ENCODE measurements at regions not wholly inside any gene's neighbourhood (a gene's known extent, or its start where the extent isn't known, plus 50 kb on each side); places are given as distances from the start of the nearest gene placed in this dataset.

DNA sequence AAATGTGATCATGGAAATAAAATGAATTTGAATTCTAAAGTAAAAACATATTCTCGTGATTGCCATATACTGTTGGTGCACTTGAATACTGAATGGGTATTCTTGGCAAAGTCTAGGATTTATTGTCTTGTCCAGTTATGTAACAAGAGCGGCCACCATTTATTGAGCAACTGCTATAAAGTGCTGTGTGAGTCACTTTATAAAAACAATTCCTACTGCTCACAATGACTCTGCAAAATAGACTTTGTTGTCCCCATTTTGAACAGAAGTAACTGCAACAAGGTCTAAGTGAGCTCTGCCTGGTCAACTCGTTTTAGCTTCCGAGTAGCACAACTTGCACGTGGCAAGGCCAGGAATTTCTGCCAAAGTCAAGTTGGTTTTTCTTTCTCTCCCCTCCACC lies 995.6 kb upstream of the FANCL start:
- TF ChIP-seq, protein P1, sequence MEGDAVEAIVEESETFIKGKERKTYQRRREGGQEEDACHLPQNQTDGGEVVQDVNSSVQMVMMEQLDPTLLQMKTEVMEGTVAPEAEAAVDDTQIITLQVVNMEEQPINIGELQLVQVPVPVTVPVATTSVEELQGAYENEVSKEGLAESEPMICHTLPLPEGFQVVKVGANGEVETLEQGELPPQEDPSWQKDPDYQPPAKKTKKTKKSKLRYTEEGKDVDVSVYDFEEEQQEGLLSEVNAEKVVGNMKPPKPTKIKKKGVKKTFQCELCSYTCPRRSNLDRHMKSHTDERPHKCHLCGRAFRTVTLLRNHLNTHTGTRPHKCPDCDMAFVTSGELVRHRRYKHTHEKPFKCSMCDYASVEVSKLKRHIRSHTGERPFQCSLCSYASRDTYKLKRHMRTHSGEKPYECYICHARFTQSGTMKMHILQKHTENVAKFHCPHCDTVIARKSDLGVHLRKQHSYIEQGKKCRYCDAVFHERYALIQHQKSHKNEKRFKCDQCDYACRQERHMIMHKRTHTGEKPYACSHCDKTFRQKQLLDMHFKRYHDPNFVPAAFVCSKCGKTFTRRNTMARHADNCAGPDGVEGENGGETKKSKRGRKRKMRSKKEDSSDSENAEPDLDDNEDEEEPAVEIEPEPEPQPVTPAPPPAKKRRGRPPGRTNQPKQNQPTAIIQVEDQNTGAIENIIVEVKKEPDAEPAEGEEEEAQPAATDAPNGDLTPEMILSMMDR (IDR thresholded peaks at IDR 0.05), result no peak
- no peak for TF ChIP-seq POLR2A (IDR thresholded peaks at IDR 0.05)
